H1 (cell line): ENCODE measurements at regions not wholly inside any gene's neighbourhood (a gene's known extent, or its start where the extent isn't known, plus 50 kb on each side); places are given as distances from the start of the nearest gene placed in this dataset.

Experiments used
- CTCF ChIA-PET: fragments of 300-600 bp; sonication (Branson Sonifier 250); formaldehyde crosslinking; loops from one replicate; lab custom pipeline; 2021; ENCODE audit not compliant: partially characterized antibody; lab: Charles Lee
- POLR2A ChIA-PET: fragments of 300-600 bp; sonication (Branson Sonifier 250); formaldehyde crosslinking; loops from one replicate; lab custom pipeline; 2021; ENCODE audit warnings: inconsistent platforms; ENCODE audit not compliant: partially characterized antibody; lab: Charles Lee
- DNase-seq, 2 experiments: peaks; one replicate each; pipeline versions ENCODE4 v3.0.0 to v3.0.0-alpha.2; 2010 to 2022; ENCODE audit warnings: low spot score in 2 of 2, low read depth in 1 of 2, mixed read lengths in 1 of 2
- FAIRE-seq: peaks from 2 replicates; lab custom pipeline; 2011; peaks lifted over from hg19 to GRCh38; lab: Jason Lieb, UNC
- H2AFZ ChIP-seq: 2 replicates; pipeline ENCODE4 v1.8.1; 2012; ENCODE audit warnings: low read length, inconsistent platforms
- H2AK5ac ChIP-seq: 2 replicates; pipeline ENCODE4 v1.6.1; 2013; ENCODE audit warnings: low read depth, low read length
- H2BK120ac ChIP-seq: replicated peaks from 2 replicates; pipeline ENCODE3; 2013; ENCODE audit warnings: low read depth, low read length, inconsistent platforms
- H2BK12ac ChIP-seq: 2 replicates; pipeline ENCODE4 v1.6.1; 2013; ENCODE audit warnings: low read depth, low read length
- H2BK15ac ChIP-seq: 2 replicates; pipeline ENCODE4 v1.6.1; 2013; ENCODE audit warnings: low read length
- H2BK20ac ChIP-seq: 2 replicates; pipeline ENCODE4 v1.6.1; 2013; ENCODE audit warnings: low read length
- H2BK5ac ChIP-seq: 2 replicates; pipeline ENCODE4 v1.6.1; 2013; ENCODE audit warnings: low read depth, low read length
- H3K14ac ChIP-seq: 2 replicates; pipeline ENCODE4 v1.6.1; 2013; ENCODE audit warnings: inconsistent platforms; ENCODE audit not compliant: insufficient read length
- H3K18ac ChIP-seq: 2 replicates; pipeline ENCODE4 v1.6.1; 2013; ENCODE audit warnings: low read length; ENCODE audit errors: extremely low read depth
- H3K23ac ChIP-seq: 2 replicates; pipeline ENCODE4 v1.6.1; 2013; ENCODE audit warnings: inconsistent platforms; ENCODE audit not compliant: insufficient read length
- H3K23me2 ChIP-seq: 2 replicates; pipeline ENCODE4 v1.6.1; 2013; ENCODE audit warnings: low read depth, low read length
- H3K27ac ChIP-seq: 2 replicates; pipeline ENCODE4 v1.6.1; 2011; ENCODE audit warnings: low read depth, low read length, inconsistent platforms
- H3K27me3 ChIP-seq, 4 experiments: replicated peaks in 1 of 4; 1 replicate in 1 of 4; 2 replicates in 3 of 4; pipeline versions ENCODE4 v1.6.1 to v1.8.1; 2011 to 2013; ENCODE audit warnings: low read length in 3 of 4, mild to moderate bottlenecking in 3 of 4, inconsistent platforms in 2 of 4, mixed read lengths in 2 of 4, moderate library complexity in 1 of 4; ENCODE audit not compliant: control insufficient read depth in 3 of 4, insufficient read depth in 3 of 4; ENCODE audit errors: extremely low read depth in 1 of 4
- H3K36me3 ChIP-seq, 4 experiments: 2 replicates each; pipeline versions ENCODE4 v1.6.1 to v1.8.1; 2011 to 2013; ENCODE audit warnings: mild to moderate bottlenecking in 4 of 4, low read length in 3 of 4, moderate library complexity in 2 of 4, control low read depth in 1 of 4, inconsistent platforms in 1 of 4; ENCODE audit not compliant: insufficient read depth in 4 of 4, control insufficient read depth in 2 of 4
- H3K4ac ChIP-seq: replicated peaks from 2 replicates; pipeline ENCODE3; 2013; ENCODE audit warnings: low read length, low read depth, mixed read lengths, inconsistent platforms; ENCODE audit not compliant: insufficient read length
- H3K4me1 ChIP-seq, 4 experiments: replicated peaks in 1 of 4; 1 replicate in 1 of 4; 2 replicates in 3 of 4; pipeline versions ENCODE4 v1.6.1 to v1.8.1; 2011 to 2013; ENCODE audit warnings: low read length in 3 of 4, inconsistent platforms in 2 of 4, mixed read lengths in 1 of 4; ENCODE audit not compliant: insufficient read depth in 4 of 4, control insufficient read depth in 3 of 4
- H3K4me2 ChIP-seq, 2 experiments: 2 replicates each; pipeline versions ENCODE4 v1.6.1 to v1.8.1; 2011 to 2013; ENCODE audit warnings: low read depth in 2 of 2, low read length in 2 of 2, control low read depth in 1 of 2, inconsistent platforms in 1 of 2, mild to moderate bottlenecking in 1 of 2; ENCODE audit not compliant: insufficient read depth in 1 of 2
- H3K4me3 ChIP-seq, 4 experiments: fragments of 200-600, 300-600 bp in 1 of 4; sonication (generic), shearing (Covaris generic), sonication (Bioruptor Twin) in 1 of 4; 2 replicates each; pipeline versions ENCODE4 v1.5.1 to v1.8.1; 2011 to 2016; ENCODE audit warnings: low read length in 4 of 4, low read depth in 3 of 4, control low read depth in 2 of 4, inconsistent platforms in 2 of 4, mild to moderate bottlenecking in 2 of 4, mixed read lengths in 1 of 4, moderate library complexity in 1 of 4; ENCODE audit not compliant: insufficient read depth in 2 of 4; ENCODE audit errors: extremely low read depth in 1 of 4
- H3K56ac ChIP-seq: replicated peaks from 2 replicates; pipeline ENCODE3; 2013; ENCODE audit warnings: low read depth, mild to moderate bottlenecking, mixed read lengths, low read length, inconsistent platforms; ENCODE audit not compliant: insufficient read length
- H3K79me1 ChIP-seq: 2 replicates; pipeline ENCODE4 v1.6.1; 2013; ENCODE audit warnings: low read depth, low read length, control low read depth
- H3K79me2 ChIP-seq, 2 experiments: 2 replicates each; pipeline versions ENCODE4 v1.6.1 to v1.8.1; 2012 to 2013; ENCODE audit warnings: low read length in 2 of 2, mild to moderate bottlenecking in 2 of 2, inconsistent platforms in 1 of 2; ENCODE audit not compliant: insufficient read depth in 2 of 2, control insufficient read depth in 1 of 2
- H3K9ac ChIP-seq, 4 experiments: replicated peaks in 1 of 4; 1 replicate in 1 of 4; 2 replicates in 3 of 4; pipeline versions ENCODE4 v1.6.1 to v1.8.1; 2011 to 2013; ENCODE audit warnings: low read depth in 3 of 4, low read length in 3 of 4, control low read depth in 2 of 4, mild to moderate bottlenecking in 2 of 4, moderate library complexity in 2 of 4, inconsistent platforms in 1 of 4; ENCODE audit errors: extremely low read depth in 1 of 4
- H3K9me3 ChIP-seq, 2 experiments: 2 replicates each; pipeline versions ENCODE4 v1.6.1 to v1.8.1; 2012 to 2013; ENCODE audit warnings: mild to moderate bottlenecking in 2 of 2, moderate library complexity in 2 of 2, control low read depth in 1 of 2, inconsistent platforms in 1 of 2, low read depth in 1 of 2, low read length in 1 of 2, mixed read lengths in 1 of 2; ENCODE audit not compliant: insufficient read depth in 2 of 2
- H4K20me1 ChIP-seq, 2 experiments: replicated peaks in 1 of 2; 2 replicates each; pipeline versions ENCODE3 to v1.8.1; 2011 to 2013; ENCODE audit warnings: inconsistent platforms in 2 of 2, low read length in 2 of 2, mild to moderate bottlenecking in 1 of 2; ENCODE audit not compliant: insufficient read depth in 2 of 2, control insufficient read depth in 1 of 2
- H4K5ac ChIP-seq: 2 replicates; pipeline ENCODE4 v1.6.1; 2013; ENCODE audit warnings: low read length, low read depth, mixed read lengths, inconsistent platforms; ENCODE audit not compliant: insufficient read length
- H4K8ac ChIP-seq: 2 replicates; pipeline ENCODE4 v1.8.0; 2013; ENCODE audit warnings: mild to moderate bottlenecking, moderate library complexity, low read length, inconsistent platforms; ENCODE audit not compliant: insufficient read depth; ENCODE audit errors: extremely low read depth
- H4K91ac ChIP-seq: replicated peaks from 2 replicates; pipeline ENCODE3; 2013; ENCODE audit warnings: low read length, mixed read lengths, inconsistent platforms; ENCODE audit not compliant: insufficient read length
- ATF2 ChIP-seq: IDR thresholded peaks from 2 replicates; pipeline ENCODE4 v1.6.1; 2012; ENCODE audit warnings: low read length, inconsistent platforms
- CBX5 ChIP-seq: fragments of 300-800, 300-1000 bp; sonication (generic); IDR thresholded peaks from 2 replicates; pipeline ENCODE4 v1.7.1; 2016; ENCODE audit warnings: antibody characterized with exemption, low read length, low read depth
- CBX8 ChIP-seq: fragments of 300-800, 300-1000 bp; sonication (generic); IDR thresholded peaks from 2 replicates; pipeline ENCODE4 v1.7.1; 2016; ENCODE audit warnings: low read depth, low read length, borderline replicate concordance
- EGR1 ChIP-seq: IDR thresholded peaks from 2 replicates; pipeline ENCODE4 v1.6.1; 2011; ENCODE audit warnings: low read depth, low read length, borderline replicate concordance
- MAFK ChIP-seq: IDR thresholded peaks from 2 replicates; pipeline ENCODE4 v1.6.1; 2012; ENCODE audit warnings: low read depth, mild to moderate bottlenecking, improper control_type of control experiment, low read length
- PHF8 ChIP-seq: fragments of 200-600 bp; sonication (generic); conservative IDR thresholded peaks from 2 replicates; pipeline ENCODE4 v1.7.1; 2012; ENCODE audit warnings: low read depth, mild to moderate bottlenecking, inconsistent platforms, low read length, moderate library complexity
- POLR2A ChIP-seq, 2 experiments: IDR thresholded peaks; 1 replicate in 1 of 2; 2 replicates in 1 of 2; pipeline ENCODE4 v1.6.1; 2011; ENCODE audit warnings: low read depth in 2 of 2, low read length in 2 of 2, mild to moderate bottlenecking in 2 of 2; ENCODE audit errors: control extremely low read depth in 1 of 2
- RAD21 ChIP-seq, 2 experiments: IDR thresholded peaks in 1 of 2; conservative IDR thresholded peaks in 1 of 2; 2 replicates each; pipeline ENCODE4 v1.6.1; 2011; ENCODE audit warnings: low read depth in 2 of 2, low read length in 2 of 2, improper control_type of control experiment in 1 of 2, inconsistent platforms in 1 of 2, mild to moderate bottlenecking in 1 of 2, moderate library complexity in 1 of 2
- SP2 ChIP-seq: IDR thresholded peaks from 2 replicates; pipeline ENCODE4 v1.6.1; 2012; ENCODE audit warnings: mild to moderate bottlenecking, low read length, inconsistent platforms
- SRF ChIP-seq: IDR thresholded peaks from 2 replicates; pipeline ENCODE4 v1.6.1; 2011; ENCODE audit warnings: mild to moderate bottlenecking, low read depth, low read length, moderate library complexity
- SUZ12 ChIP-seq: fragments of 200-600 bp; sonication (generic); IDR thresholded peaks from 2 replicates; pipeline ENCODE4 v1.6.1; 2012; ENCODE audit warnings: mild to moderate bottlenecking, inconsistent platforms, low read length, moderate library complexity, mixed read lengths
- WGBS, 2 experiments: shearing (Covaris generic) in 1 of 2; methylation state at CpG; one replicate each; pipeline versions ENCODE4 v1.1.6 to v1.1.7; 2013 to 2015; ENCODE audit warnings: low lambda C conversion rate in 2 of 2, mixed read lengths in 2 of 2, inconsistent platforms in 1 of 2, low coverage in 1 of 2, missing lambda C conversion rate in 1 of 2; ENCODE audit not compliant: insufficient replicate concordance in 2 of 2, insufficient coverage in 1 of 2, insufficient read length in 1 of 2; ENCODE audit errors: extremely low coverage in 1 of 2, missing lambda C conversion rate in 1 of 2; 5-methylcytosine and 5-hydroxymethylcytosine counted together

- 41% methylated on average over 2 of the region's 2 CpGs; no CpG with 5 or more reads in 1 of the 2 experiments for WGBS, 2 experiments
- no peak overlapping the region for H4K91ac ChIP-seq
- ChIA-PET CTCF (no interaction called here), POLR2A (interaction anchor here (1.3 kb wide), 1 partner anchor 89 kb away, joined by 5 read pairs; no protein-coding TSS in a partner anchor)
- H3K36me3 ChIP-seq, result no peaks in the 10 kb centered on the region
- no peaks in the 10 kb centered on the region for H3K79me2 ChIP-seq
- FAIRE-seq (peak; percentile 93), DNase-seq (peak in 1 of 2 experiments; percentile 27)
- no peaks in the 10 kb centered on the region for H4K20me1 ChIP-seq
- no peak overlapping the region for H2BK20ac ChIP-seq
- no peak overlapping the region for H4K8ac ChIP-seq
- H3K18ac ChIP-seq, result no peak overlapping the region; the same call in 1 of the 2 replicates
- no peak overlapping the region for H2AK5ac ChIP-seq
- no peak overlapping the region for H3K23ac ChIP-seq
- H3K9ac ChIP-seq, result peak overlapping the region in 1 of 4 experiments; percentile 6; a peak in 1 of 7 replicates
- no peak overlapping the region for H3K56ac ChIP-seq
- 0 out of 2 replicates have a peak overlapping the region, but pooled peaks have one; percentile 10 for H2BK12ac ChIP-seq
- no peaks in the 10 kb centered on the region for H3K9me3 ChIP-seq
- H3K4me2 ChIP-seq, result peak overlapping the region in 1 of 2 experiments; percentile 23; a peak in 1 of 4 replicates
- H2AFZ ChIP-seq, result no peak overlapping the region
- H3K79me1 ChIP-seq, result no peaks in the 10 kb centered on the region
- no peaks in the 10 kb centered on the region for H3K27me3 ChIP-seq
- peaks cover 0 to 7% (median 4%) of the 10 kb centered on the region in 4 experiments; a peak in 3 of 7 replicates for H3K4me1 ChIP-seq
- no peak overlapping the region for H3K14ac ChIP-seq
- H2BK5ac ChIP-seq, result 0 out of 2 replicates have a peak overlapping the region, but pooled peaks have one; percentile 14
- H2BK15ac ChIP-seq, result no peak overlapping the region
- H2BK120ac ChIP-seq, result no peak overlapping the region
- H3K4me3 ChIP-seq, result peak overlapping the region in 1 of 4 experiments; percentile 17; a peak in 1 of 8 replicates
- no peak overlapping the region; the same call in 1 of the 2 replicates for H3K27ac ChIP-seq
- H3K4ac ChIP-seq, result no peak overlapping the region
- no peaks in the 10 kb centered on the region for H3K23me2 ChIP-seq
- H4K5ac ChIP-seq, result peak overlapping the region; percentile 82
- TF ChIP-seq ATF2 (peak; percentile 49; the same call in 1 of the 2 replicates), POLR2A (IDR thresholded peaks at IDR 0.05; ENCODE audit: control extremely low read depth in 1 of 2, low read depth in 2 of 2, low read length in 2 of 2) (no peak), CBX8 (no peak), SRF (no peak), SP2 (no peak), EGR1 (no peak), MAFK (no peak), CBX5 (no peak), RAD21 (IDR thresholded peaks at IDR 0.05 in 1 of 2, conservative IDR thresholded peaks at IDR 0.05 in 1 of 2; ENCODE audit: low read depth in 2 of 2, low read length in 2 of 2) (no peak), PHF8 (no peak), SUZ12 (no peak)
Measured at GRCh38 chr9:72454871-72455491, 66.4 kb upstream of the TMC1 start.
